IMR-90 (cell line): ENCODE measurements at regions not wholly inside any gene's neighbourhood (a gene's known extent, or its start where the extent isn't known, plus 50 kb on each side); places are given as distances from the start of the nearest gene placed in this dataset.

Experiments used
- ATAC-seq: fragments of 200-7000 bp; cut with Tn5 transposase; 2 replicates; pipeline ENCODE4 v1.9.1; 2020; ENCODE audit warnings: low read depth, mild to moderate bottlenecking, moderate library complexity
- BruUV-seq: library from RNA; stranded (reverse); fragments of 400-500 nt; replicated peaks from 2 replicates; lab custom pipeline; 2021; lab: Mats Ljungman, UMichigan
- CTCF ChIA-PET: fragments of 300-600 bp; formaldehyde crosslinking; extraction: SDS; loops from one replicate; lab custom pipeline; 2021; ENCODE audit warnings: antibody characterized with exemption; lab: Yijun Ruan, JAX
- POLR2A ChIA-PET: fragments of 300-600 bp; sonication (Branson Sonifier 250); formaldehyde crosslinking; loops from one replicate; lab custom pipeline; 2022; ENCODE audit warnings: antibody characterized with exemption; ENCODE audit not compliant: unreplicated experiment; lab: Charles Lee
- DNase-seq: peaks from one replicate; pipeline ENCODE4 v3.0.0; 2013
- H2AFZ ChIP-seq: replicated peaks from 2 replicates; pipeline ENCODE3; 2013; ENCODE audit warnings: low read length, mild to moderate bottlenecking; ENCODE audit not compliant: poor library complexity
- H2AK5ac ChIP-seq: 2 replicates; pipeline ENCODE4 v1.6.1; 2013; ENCODE audit warnings: low read depth, low read length, inconsistent platforms
- H2AK9ac ChIP-seq: replicated peaks from 2 replicates; pipeline ENCODE3; 2013; ENCODE audit warnings: mild to moderate bottlenecking, low read depth, low read length, moderate library complexity; ENCODE audit not compliant: poor library complexity
- H2BK120ac ChIP-seq: 2 replicates; pipeline ENCODE4 v1.6.1; 2013; ENCODE audit warnings: low read depth, low read length, inconsistent platforms
- H2BK15ac ChIP-seq: 3 replicates; pipeline ENCODE4 v1.6.1; 2013; ENCODE audit warnings: low read depth, low read length, inconsistent platforms
- H2BK20ac ChIP-seq: 2 replicates; pipeline ENCODE4 v1.6.1; 2013; ENCODE audit warnings: low read depth, mild to moderate bottlenecking, inconsistent platforms, low read length, moderate library complexity
- H2BK5ac ChIP-seq: 2 replicates; pipeline ENCODE4 v1.6.1; 2013; ENCODE audit warnings: mild to moderate bottlenecking, low read depth, low read length, inconsistent platforms; ENCODE audit not compliant: poor library complexity, severe bottlenecking
- H3K14ac ChIP-seq: replicated peaks from 2 replicates; pipeline ENCODE4 v1.6.1; 2013; ENCODE audit warnings: low read depth, low read length, inconsistent platforms
- H3K18ac ChIP-seq: 2 replicates; pipeline ENCODE4 v1.6.1; 2013; ENCODE audit warnings: low read depth, low read length, control low read depth
- H3K23ac ChIP-seq: 2 replicates; pipeline ENCODE4 v1.6.1; 2013; ENCODE audit warnings: low read depth, low read length, inconsistent platforms
- H3K27ac ChIP-seq: 2 replicates; pipeline ENCODE4 v1.5.1; 2013; ENCODE audit warnings: mild to moderate bottlenecking, control low read depth, low read length; ENCODE audit not compliant: insufficient read depth
- H3K27me3 ChIP-seq: 2 replicates; pipeline ENCODE4 v1.6.1; 2013; ENCODE audit warnings: low read length; ENCODE audit not compliant: control insufficient read depth, insufficient read depth
- H3K36me3 ChIP-seq: 2 replicates; pipeline ENCODE4 v1.6.1; 2013; ENCODE audit warnings: low read length, mixed read lengths; ENCODE audit not compliant: control insufficient read depth, insufficient read depth
- H3K4ac ChIP-seq: 2 replicates; pipeline ENCODE4 v1.6.1; 2013; ENCODE audit warnings: low read depth, low read length, inconsistent platforms
- H3K4me1 ChIP-seq: 2 replicates; pipeline ENCODE4 v1.6.1; 2013; ENCODE audit warnings: low read length, mixed read lengths; ENCODE audit not compliant: control insufficient read depth, insufficient read depth
- H3K4me2 ChIP-seq: 2 replicates; pipeline ENCODE4 v1.6.1; 2013; ENCODE audit warnings: low read depth, mild to moderate bottlenecking, control low read depth, low read length, moderate library complexity
- H3K4me3 ChIP-seq: 2 replicates; pipeline ENCODE4 v1.5.1; 2013; ENCODE audit warnings: low read depth, mild to moderate bottlenecking, control low read depth, low read length, moderate library complexity; ENCODE audit not compliant: insufficient read depth
- H3K56ac ChIP-seq: 2 replicates; pipeline ENCODE4 v1.6.1; 2013; ENCODE audit warnings: low read length, inconsistent platforms; ENCODE audit not compliant: insufficient read depth; ENCODE audit errors: extremely low read depth
- H3K79me1 ChIP-seq, 2 experiments: 2 replicates each; pipeline ENCODE4 v1.6.1; 2013; ENCODE audit warnings: low read length in 2 of 2, inconsistent platforms in 1 of 2, low read depth in 1 of 2
- H3K9ac ChIP-seq: 2 replicates; pipeline ENCODE4 v1.6.1; 2013; ENCODE audit warnings: low read depth, low read length, control low read depth
- H3K9me1 ChIP-seq: 2 replicates; pipeline ENCODE4 v1.6.1; 2013; ENCODE audit warnings: low read length, inconsistent platforms; ENCODE audit not compliant: insufficient read depth
- H3K9me3 ChIP-seq: 2 replicates; pipeline ENCODE4 v1.6.1; 2013; ENCODE audit warnings: low read length; ENCODE audit not compliant: control insufficient read depth, insufficient read depth
- H4K20me1 ChIP-seq: 2 replicates; pipeline ENCODE4 v1.6.1; 2013; ENCODE audit warnings: low read length, inconsistent platforms; ENCODE audit not compliant: insufficient read depth
- H4K5ac ChIP-seq: 2 replicates; pipeline ENCODE4 v1.6.1; 2013; ENCODE audit warnings: mild to moderate bottlenecking, low read depth, low read length, control low read depth
- H4K8ac ChIP-seq, 2 experiments: 2 replicates each; pipeline ENCODE4 v1.6.1; 2013; ENCODE audit warnings: low read depth in 2 of 2, low read length in 2 of 2, control low read depth in 1 of 2, inconsistent platforms in 1 of 2
- H4K91ac ChIP-seq: 2 replicates; pipeline ENCODE4 v1.6.1; 2013; ENCODE audit warnings: low read depth, low read length, inconsistent platforms; ENCODE audit not compliant: insufficient read depth
- BHLHE40 ChIP-seq: fragments of 150-350 bp; IDR thresholded peaks from 2 replicates; pipeline ENCODE4 v1.6.1; 2016; ENCODE audit warnings: mild to moderate bottlenecking, low read depth, low read length
- CEBPB ChIP-seq: IDR thresholded peaks from 2 replicates; pipeline ENCODE4 v1.6.1; 2012; ENCODE audit warnings: low read depth, low read length, improper control_type of control experiment
- CHD1 ChIP-seq: IDR thresholded peaks from 2 replicates; pipeline ENCODE4 v1.6.1; 2012; ENCODE audit warnings: low read depth, low read length, improper control_type of control experiment
- CTCF ChIP-seq: conservative IDR thresholded peaks from 2 replicates; pipeline ENCODE4 v1.5.1; 2012; ENCODE audit warnings: mild to moderate bottlenecking, low read depth, low read length, improper control_type of control experiment
- ELK1 ChIP-seq: fragments of 150-350 bp; IDR thresholded peaks from 2 replicates; pipeline ENCODE4 v1.6.1; 2016; ENCODE audit warnings: low read depth, mild to moderate bottlenecking, low read length, moderate library complexity, borderline replicate concordance
- FOS ChIP-seq: fragments of 150-350 bp; IDR thresholded peaks from 2 replicates; pipeline ENCODE4 v1.6.1; 2016; ENCODE audit warnings: low read depth, low read length
- MAFK ChIP-seq: IDR thresholded peaks from 2 replicates; pipeline ENCODE4 v1.6.1; 2012; ENCODE audit warnings: low read depth, low read length, improper control_type of control experiment
- MAZ ChIP-seq: IDR thresholded peaks from 2 replicates; pipeline ENCODE4 v1.6.1; 2012; ENCODE audit warnings: low read depth, mild to moderate bottlenecking, low read length, improper control_type of control experiment, moderate library complexity, borderline replicate concordance
- MXI1 ChIP-seq: IDR thresholded peaks from 2 replicates; pipeline ENCODE4 v1.6.1; 2012; ENCODE audit warnings: low read depth, mild to moderate bottlenecking, low read length, moderate library complexity, borderline replicate concordance
- NFE2L2 ChIP-seq: fragments of 150-350 bp; IDR thresholded peaks from 2 replicates; pipeline ENCODE4 v1.6.1; 2016; ENCODE audit warnings: low read depth, mild to moderate bottlenecking, low read length
- POLR2A ChIP-seq: IDR thresholded peaks from 2 replicates; pipeline ENCODE4 v1.6.1; 2012; ENCODE audit warnings: mild to moderate bottlenecking, low read depth, low read length
- RAD21 ChIP-seq: IDR thresholded peaks from 2 replicates; pipeline ENCODE4 v1.6.1; 2012; ENCODE audit warnings: low read length, improper control_type of control experiment
- RCOR1 ChIP-seq: IDR thresholded peaks from 2 replicates; pipeline ENCODE4 v1.6.1; 2012; ENCODE audit warnings: mild to moderate bottlenecking, low read length, improper control_type of control experiment; ENCODE audit not compliant: insufficient replicate concordance
- RFX5 ChIP-seq: IDR thresholded peaks from 2 replicates; pipeline ENCODE4 v1.8.0; 2012; ENCODE audit warnings: low read depth, mild to moderate bottlenecking, low read length, moderate library complexity
- SMC3 ChIP-seq: fragments of 150-350 bp; IDR thresholded peaks from 2 replicates; pipeline ENCODE4 v1.6.1; 2016; ENCODE audit warnings: low read depth, mild to moderate bottlenecking, antibody characterized with exemption, low read length, moderate library complexity
- USF2 ChIP-seq: fragments of 150-350 bp; IDR thresholded peaks from 2 replicates; pipeline ENCODE4 v1.6.1; 2017; ENCODE audit warnings: mild to moderate bottlenecking, antibody characterized with exemption, low read length, low read depth
- WGBS, 2 experiments: methylation state at CpG; one replicate each; pipeline versions ENCODE4 v1.1.5 to v1.1.7; 2013; ENCODE audit warnings: missing lambda C conversion rate in 2 of 2; ENCODE audit not compliant: insufficient read length in 1 of 2; ENCODE audit errors: extremely low coverage in 2 of 2; 5-methylcytosine and 5-hydroxymethylcytosine counted together
- dilution Hi-C: fragments of 300-500 bp; cut with HindIII; formaldehyde crosslinking; loops from one replicate; pipeline ENCODE4 v1.14.3; 2018; ENCODE audit warnings: low sequenced_read_pairs; ENCODE audit not compliant: unreplicated experiment
- in situ Hi-C: fragments of 300-500 bp; cut with MboI; formaldehyde crosslinking; loops from 3 replicates; pipeline ENCODE4 v1.14.3; 2019; ENCODE audit warnings: low sequenced_read_pairs, inconsistent platforms, mixed read lengths
- intact Hi-C: fragments of 100-400 bp; cut with micrococcal nuclease; formaldehyde crosslinking; loops from 2 replicates; pipeline ENCODE4 v1.10.0; 2022

GRCh38 chr11:70654016-70654415 lies 255.7 kb downstream of the CTTN start:
- no peak overlapping the region for H2BK15ac ChIP-seq
- no peak overlapping the region for H3K4me3 ChIP-seq
- no peak for ATAC-seq
- H4K91ac ChIP-seq: no peak overlapping the region
- TF ChIP-seq CHD1: no peak
- TF ChIP-seq USF2: no peak
- TF ChIP-seq NFE2L2: no peak
- TF ChIP-seq SMC3: no peak
- TF ChIP-seq FOS: no peak
- TF ChIP-seq RAD21: no peak
- no peak for TF ChIP-seq POLR2A
- TF ChIP-seq MXI1: no peak
- no peak for TF ChIP-seq MAZ
- no peak for TF ChIP-seq MAFK
- no peak for TF ChIP-seq RFX5
- TF ChIP-seq CTCF: no peak
- no peak for TF ChIP-seq ELK1
- no peak for TF ChIP-seq BHLHE40
- TF ChIP-seq CEBPB: no peak
- TF ChIP-seq RCOR1: no peak
- no peaks in the 10 kb centered on the region for H3K79me1 ChIP-seq
- no peaks in the 10 kb centered on the region for H3K27me3 ChIP-seq
- H2AFZ ChIP-seq: no peak overlapping the region
- dilution Hi-C loops (no loop called here), intact Hi-C loops (no loop called here), in situ Hi-C loops (no loop called here)
- H3K4me2 ChIP-seq: no peak overlapping the region
- no peak overlapping the region for H3K23ac ChIP-seq
- H3K56ac ChIP-seq: no peak overlapping the region
- no peak overlapping the region for H2AK5ac ChIP-seq
- H3K9me3 ChIP-seq: no peaks in the 10 kb centered on the region
- no peak overlapping the region for H3K18ac ChIP-seq
- POLR2A ChIA-PET: no interaction called here
- no peaks in the 10 kb centered on the region for H3K4me1 ChIP-seq
- no peak overlapping the region for H3K4ac ChIP-seq
- CTCF ChIA-PET: no interaction called here
- BruUV-seq: no TSS peak
- DNase-seq: no peak
- H3K27ac ChIP-seq: no peak overlapping the region
- no peak overlapping the region for H4K8ac ChIP-seq
- no peak overlapping the region for H3K14ac ChIP-seq
- 80% methylated on average over 1 of the region's 8 CpGs; no CpG with 5 or more reads in 1 of the 2 experiments for WGBS, 2 experiments
- no peak overlapping the region for H2BK5ac ChIP-seq
- H4K5ac ChIP-seq: no peak overlapping the region
- no peak overlapping the region for H2BK20ac ChIP-seq
- peaks cover 15% of the 10 kb centered on the region for H4K20me1 ChIP-seq
- no peak overlapping the region for H2BK120ac ChIP-seq
- no peaks in the 10 kb centered on the region for H3K36me3 ChIP-seq
- H2AK9ac ChIP-seq: no peak overlapping the region
- no peak overlapping the region for H3K9ac ChIP-seq
- no peaks in the 10 kb centered on the region for H3K9me1 ChIP-seq
